ENCODE measurements at regions not wholly inside any gene's neighbourhood (a gene's known extent, or its start where the extent isn't known, plus 50 kb on each side); places are given as distances from the start of the nearest gene placed in this dataset.

DNA sequence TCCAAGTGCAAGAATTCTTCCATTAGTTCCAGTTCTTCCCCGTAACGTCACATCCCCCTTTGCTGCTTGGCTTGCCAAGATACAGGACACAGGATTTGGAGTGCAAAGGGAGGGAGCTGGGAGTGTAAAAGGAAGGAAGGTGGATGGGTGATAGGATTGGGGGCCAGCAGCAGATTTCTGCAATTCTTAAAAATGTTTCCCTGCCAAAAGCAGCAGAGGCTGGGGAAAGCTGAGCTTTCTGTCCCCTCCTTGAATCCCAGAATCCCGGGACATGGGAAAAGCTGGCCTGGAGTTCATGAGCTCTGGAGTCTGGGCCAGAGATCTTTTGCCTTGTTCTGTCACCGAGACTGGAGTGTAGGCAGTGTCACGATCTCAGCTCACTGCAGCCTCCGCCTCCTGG lies 60.0 kb upstream of the EPB41L1 start:
- no peak for DNase-seq
- Mint-ChIP-seq H3K4me3 (no peak overlapping the region), H3K36me3 (ENCODE audit: low read depth) (no peaks in the 10 kb centered on the region), H3K27ac (no peak overlapping the region), H3K9me3 (no peaks in the 10 kb centered on the region), H3K27me3 (ENCODE audit: low read depth) (peaks cover 35% of the 10 kb centered on the region), H3K4me1 (ENCODE audit: low read depth) (peaks cover 12% of the 10 kb centered on the region)
- CTCF ChIA-PET, result interaction anchor here (0.6 to 1.1 kb wide), 3 partner anchors 44 to 141 kb away, joined by 3 to 6 read pairs (median 3); partner anchors contain the start of gene SCAND1
- intact Hi-C loops (cut with micrococcal nuclease), result no loop called here

DNA sequence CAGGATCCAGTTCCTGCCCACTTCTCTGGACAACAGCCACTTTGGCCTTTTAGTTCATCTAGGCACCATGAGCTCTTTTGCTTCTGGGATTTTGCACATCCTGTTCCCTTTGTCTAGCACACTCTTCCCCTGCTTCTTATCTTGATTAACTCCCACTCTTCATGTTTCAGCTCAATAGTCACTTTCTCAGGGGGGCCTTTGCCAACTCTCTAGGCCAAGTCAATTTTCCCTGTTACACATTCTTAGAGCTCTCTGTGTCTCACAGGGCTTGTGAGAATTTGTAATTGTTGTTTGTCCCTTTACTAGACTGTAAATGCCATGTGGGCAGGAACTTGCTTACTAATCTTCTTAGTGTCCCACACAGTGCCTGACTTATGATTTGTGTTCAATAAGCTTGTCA lies 58.1 kb upstream of the EPB41L1 start:
- DNase-seq, result no peak
- no peaks in the 10 kb centered on the region for H3K36me3 Mint-ChIP-seq (ENCODE audit: low read depth)
- CTCF ChIA-PET, result interaction anchor here (0.6 kb wide), 1 partner anchor 410 kb away, joined by 3 read pairs; no protein-coding TSS in a partner anchor
- peaks cover 21% of the 10 kb centered on the region for H3K27me3 Mint-ChIP-seq (ENCODE audit: low read depth)
- intact Hi-C loops (cut with micrococcal nuclease), result no loop called here
- no peak overlapping the region for H3K4me3 Mint-ChIP-seq
- H3K9me3 Mint-ChIP-seq, result no peaks in the 10 kb centered on the region
- peaks cover 12% of the 10 kb centered on the region for H3K4me1 Mint-ChIP-seq (ENCODE audit: low read depth)
- H3K27ac Mint-ChIP-seq, result no peak overlapping the region

DNA sequence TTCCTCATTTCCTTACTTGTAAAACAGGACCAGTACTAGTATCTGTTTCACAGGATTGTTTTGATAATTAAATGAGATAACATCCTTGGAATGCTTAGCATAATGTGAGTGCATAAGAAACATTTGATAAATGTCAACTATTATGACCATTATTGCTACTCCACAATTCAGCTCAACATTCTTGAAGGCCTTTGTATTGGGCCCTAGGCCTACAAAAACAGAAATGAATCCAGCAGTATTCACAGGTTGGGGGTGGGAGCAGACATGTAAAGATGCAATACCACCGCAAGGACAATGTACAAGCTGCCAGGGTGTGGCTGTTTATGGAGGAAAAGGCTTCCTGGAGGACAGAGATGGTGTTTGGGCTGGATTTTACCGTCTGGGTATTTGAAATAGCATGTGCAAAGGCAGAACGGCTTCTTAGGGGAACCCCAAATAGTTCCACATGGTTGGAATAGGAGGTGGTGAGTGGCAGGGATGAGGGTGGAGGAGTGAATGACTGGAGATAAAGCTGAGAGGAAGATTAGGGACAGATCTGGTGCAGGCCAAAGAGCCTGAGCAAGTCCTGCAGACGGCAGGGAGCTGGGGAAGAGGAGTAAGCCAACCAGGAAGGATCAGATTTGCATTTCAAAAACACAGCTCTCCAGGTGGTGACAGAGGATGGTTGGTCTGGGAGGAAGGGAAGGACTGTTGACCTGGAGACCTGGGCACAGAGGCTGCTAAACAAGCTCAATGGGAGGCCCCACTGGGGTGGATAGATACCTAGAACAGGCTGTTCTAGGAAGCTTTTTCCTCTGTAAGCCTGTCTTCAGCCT lies 57.0 kb upstream of the EPB41L1 start:
- H3K4me3 Mint-ChIP-seq, result no peak overlapping the region

DNA sequence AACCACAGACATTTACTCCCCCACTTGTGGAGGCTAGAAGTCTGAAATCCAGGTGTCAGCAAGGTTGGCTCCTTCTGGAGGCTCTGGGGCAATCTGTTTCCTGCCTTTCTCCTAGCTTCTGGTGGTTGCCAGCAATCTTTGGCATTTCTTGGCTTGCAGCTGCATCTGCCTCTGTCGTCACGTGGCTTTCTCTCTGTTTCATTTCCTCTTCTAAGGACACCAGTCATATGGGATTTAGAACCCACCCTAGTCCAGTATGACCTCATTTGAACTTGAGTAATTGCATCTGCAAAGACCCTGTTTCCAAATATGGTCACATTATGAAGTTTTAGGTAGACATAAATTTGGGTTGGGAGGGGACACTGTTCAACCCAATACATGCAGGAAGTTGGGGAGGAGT lies 56.2 kb upstream of the EPB41L1 start:
- no peak overlapping the region for H3K27ac Mint-ChIP-seq
- no peak for DNase-seq
- peaks cover 10% of the 10 kb centered on the region for H3K27me3 Mint-ChIP-seq (ENCODE audit: low read depth)
- H3K36me3 Mint-ChIP-seq (ENCODE audit: low read depth), result no peaks in the 10 kb centered on the region
- H3K9me3 Mint-ChIP-seq, result no peaks in the 10 kb centered on the region
- H3K4me1 Mint-ChIP-seq (ENCODE audit: low read depth), result peaks cover 7% of the 10 kb centered on the region
- H3K4me3 Mint-ChIP-seq, result no peak overlapping the region
- CTCF ChIA-PET, result interaction anchor here (1.6 kb wide), 1 partner anchor 105 kb away, joined by 6 read pairs; no protein-coding TSS in a partner anchor
- intact Hi-C loops (cut with micrococcal nuclease), result no loop called here

More for the DNA sequence above, 57.0 kb upstream of the EPB41L1 start:
- Mint-ChIP-seq H3K27me3 (ENCODE audit: low read depth) (peaks cover 15% of the 10 kb centered on the region), H3K9me3 (no peaks in the 10 kb centered on the region), H3K4me1 (ENCODE audit: low read depth) (peaks cover 12% of the 10 kb centered on the region), H3K36me3 (ENCODE audit: low read depth) (no peaks in the 10 kb centered on the region), H3K27ac (no peak overlapping the region)
- intact Hi-C loops (cut with micrococcal nuclease), result no loop called here
- DNase-seq, result no peak
- CTCF ChIA-PET, result interaction anchor here (1.6 kb wide), 1 partner anchor 104 kb away, joined by 6 read pairs; no protein-coding TSS in a partner anchor

DNA sequence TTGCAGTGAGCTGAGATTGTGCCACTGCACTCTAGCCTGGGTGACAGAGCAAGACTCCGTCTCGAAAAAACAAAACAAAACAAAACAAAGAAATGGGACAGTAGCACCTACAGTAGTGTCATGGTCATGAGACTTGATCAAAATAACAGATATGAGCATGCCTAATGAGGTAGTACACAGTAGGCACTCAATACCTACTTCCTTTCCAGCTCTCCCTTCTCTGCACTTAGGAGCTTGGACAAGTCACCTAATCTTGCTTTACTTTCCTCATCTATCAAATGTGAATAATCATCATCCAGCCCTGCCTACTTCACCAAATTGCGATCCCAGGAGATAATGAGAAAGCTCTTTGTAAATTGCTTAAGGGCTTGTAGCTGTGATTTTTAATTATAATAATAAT lies 55.4 kb upstream of the EPB41L1 start:
- H3K4me3 Mint-ChIP-seq, result no peak overlapping the region
- intact Hi-C loops (cut with micrococcal nuclease), result no loop called here
- peaks cover 1% of the 10 kb centered on the region for H3K4me1 Mint-ChIP-seq (ENCODE audit: low read depth)
- CTCF ChIA-PET, result interaction anchor here (1.4 kb wide), 1 partner anchor 106 kb away, joined by 4 read pairs; no protein-coding TSS in a partner anchor
- H3K36me3 Mint-ChIP-seq (ENCODE audit: low read depth), result no peaks in the 10 kb centered on the region
- H3K27ac Mint-ChIP-seq, result no peak overlapping the region
- no peak for DNase-seq
- H3K9me3 Mint-ChIP-seq, result no peaks in the 10 kb centered on the region
- H3K27me3 Mint-ChIP-seq (ENCODE audit: low read depth), result peaks cover 3% of the 10 kb centered on the region

DNA sequence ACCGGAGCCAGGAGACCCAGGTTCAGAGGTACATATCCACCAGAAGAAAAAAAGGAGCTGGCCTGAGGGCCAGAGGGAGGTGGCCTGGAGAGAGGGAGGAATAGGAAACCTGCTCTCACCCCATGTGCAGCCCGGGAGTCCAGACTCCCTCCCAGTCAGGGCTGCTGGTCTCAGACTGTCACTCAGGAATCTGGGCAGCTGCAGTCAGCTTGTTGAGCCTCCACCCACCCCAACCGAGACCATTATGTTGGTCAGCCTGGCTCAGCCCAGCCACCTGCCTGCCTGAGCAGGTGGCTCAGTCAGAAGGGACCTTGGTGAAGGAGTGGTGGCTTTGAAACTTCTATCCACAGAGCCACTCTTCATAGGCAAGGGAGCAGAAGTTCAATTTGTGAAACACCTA lies 53.3 kb upstream of the EPB41L1 start:
- no peak overlapping the region for H3K4me3 Mint-ChIP-seq
- no peaks in the 10 kb centered on the region for H3K36me3 Mint-ChIP-seq (ENCODE audit: low read depth)
- H3K27me3 Mint-ChIP-seq (ENCODE audit: low read depth), result no peaks in the 10 kb centered on the region
- CTCF ChIA-PET, result interaction anchor here (0.7 to 1.5 kb wide), 2 partner anchors 12 kb away, joined by 3 read pairs; no protein-coding TSS in a partner anchor
- no peak overlapping the region for H3K27ac Mint-ChIP-seq
- no peaks in the 10 kb centered on the region for H3K4me1 Mint-ChIP-seq (ENCODE audit: low read depth)
- intact Hi-C loops (cut with micrococcal nuclease), result no loop called here
- no peak for DNase-seq
- H3K9me3 Mint-ChIP-seq, result no peaks in the 10 kb centered on the region

DNA sequence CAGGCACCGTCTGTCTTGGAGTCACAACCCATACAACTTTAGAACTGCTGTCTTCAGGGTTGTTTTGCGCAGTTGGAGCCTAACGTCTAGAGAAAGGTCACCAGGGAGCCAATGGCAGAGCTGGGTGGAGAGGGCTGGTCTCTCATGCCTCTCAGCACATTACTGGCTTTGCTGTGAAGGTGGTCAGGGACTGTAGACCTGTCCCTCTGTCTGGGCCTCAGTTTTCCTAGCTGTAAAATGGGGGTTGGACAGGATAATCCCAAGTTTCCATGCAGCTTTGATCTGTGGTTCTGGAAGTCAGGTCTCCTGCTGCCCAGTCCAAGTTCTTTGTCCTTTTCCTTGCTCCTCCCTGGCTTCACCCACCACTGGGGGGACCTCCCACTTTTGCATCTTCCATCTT lies 52.2 kb upstream of the EPB41L1 start:
- Mint-ChIP-seq H3K27me3 (ENCODE audit: low read depth) (no peaks in the 10 kb centered on the region), H3K4me3 (no peak overlapping the region), H3K36me3 (ENCODE audit: low read depth) (no peaks in the 10 kb centered on the region), H3K27ac (no peak overlapping the region), H3K9me3 (no peaks in the 10 kb centered on the region), H3K4me1 (ENCODE audit: low read depth) (no peaks in the 10 kb centered on the region)
- no peak for DNase-seq
- CTCF ChIA-PET, result interaction anchor here (1.1 kb wide), 1 partner anchor 109 kb away, joined by 3 read pairs; no protein-coding TSS in a partner anchor
- intact Hi-C loops (cut with micrococcal nuclease), result no loop called here

DNA sequence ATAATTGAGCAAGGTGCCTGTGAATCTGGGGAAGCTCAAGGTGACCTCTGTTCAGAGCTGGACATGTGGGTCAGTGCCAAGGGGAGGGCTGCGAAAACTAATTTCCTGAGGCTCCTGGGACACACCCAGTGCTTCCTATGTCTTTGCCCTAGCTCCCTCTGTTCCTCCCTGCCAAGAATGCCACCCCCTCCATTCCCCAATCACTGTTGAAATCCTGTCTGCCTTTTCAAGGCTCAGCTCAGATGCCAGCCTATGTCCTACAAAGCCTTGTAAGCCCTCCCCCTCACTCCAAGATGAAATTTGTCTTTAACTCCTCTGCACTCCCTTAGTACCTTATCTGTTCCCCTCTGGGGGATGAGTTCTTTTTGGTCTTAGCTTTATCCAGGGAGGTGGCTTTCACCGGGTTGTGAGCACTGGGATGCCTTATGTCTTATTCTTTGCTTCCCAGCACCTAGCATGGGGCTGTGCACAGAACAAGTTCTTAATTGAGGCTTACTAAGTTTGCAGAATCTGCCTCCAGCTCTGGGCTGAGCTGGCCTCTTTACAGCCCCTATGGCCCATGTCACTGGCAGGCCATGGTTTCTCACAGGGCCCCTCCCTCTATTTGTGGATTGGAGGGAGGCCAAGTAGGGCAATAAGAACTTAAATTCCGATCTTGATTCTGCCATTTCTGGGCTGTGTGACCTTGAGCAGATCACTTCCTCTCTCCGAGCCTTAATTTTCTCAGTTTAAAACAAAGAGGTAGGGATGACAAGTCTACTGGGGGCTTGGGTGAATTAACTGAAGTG lies 51.5 kb upstream of the EPB41L1 start:
- no peaks in the 10 kb centered on the region for H3K27me3 Mint-ChIP-seq (ENCODE audit: low read depth)
- H3K4me3 Mint-ChIP-seq, result no peak overlapping the region
- H3K4me1 Mint-ChIP-seq (ENCODE audit: low read depth), result no peaks in the 10 kb centered on the region
- H3K36me3 Mint-ChIP-seq (ENCODE audit: low read depth), result no peaks in the 10 kb centered on the region
- H3K9me3 Mint-ChIP-seq, result no peaks in the 10 kb centered on the region
- CTCF ChIA-PET, result interaction anchor here (1.1 kb wide), 1 partner anchor 110 kb away, joined by 3 read pairs; no protein-coding TSS in a partner anchor
- H3K27ac Mint-ChIP-seq, result no peak overlapping the region
- intact Hi-C loops (cut with micrococcal nuclease), result no loop called here
- no peak for DNase-seq

DNA sequence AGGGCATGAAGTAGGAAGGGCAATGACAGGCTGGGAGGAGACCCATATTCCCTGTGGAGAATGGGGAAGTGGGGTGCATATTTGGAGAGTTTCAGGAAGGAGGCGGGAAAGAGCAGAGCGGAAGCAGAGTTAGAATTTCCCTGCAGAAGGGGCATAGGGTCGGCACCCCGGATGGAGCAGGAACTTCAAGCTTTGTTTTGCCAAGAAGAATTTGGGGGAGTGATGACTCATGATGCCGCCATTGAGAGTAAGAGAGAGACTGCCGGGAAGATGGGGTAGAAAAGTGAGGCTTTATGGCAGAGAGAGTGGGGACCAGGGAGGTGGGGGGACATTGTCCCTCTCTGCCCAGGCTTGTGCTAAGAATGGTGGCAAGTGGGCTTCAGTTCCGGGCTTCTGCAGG lies 50.3 kb upstream of the EPB41L1 start:
- intact Hi-C loops (cut with micrococcal nuclease), result no loop called here
- Mint-ChIP-seq H3K4me1 (ENCODE audit: low read depth) (no peaks in the 10 kb centered on the region), H3K27ac (no peak overlapping the region), H3K4me3 (no peak overlapping the region), H3K27me3 (ENCODE audit: low read depth) (no peaks in the 10 kb centered on the region), H3K36me3 (ENCODE audit: low read depth) (no peaks in the 10 kb centered on the region), H3K9me3 (no peaks in the 10 kb centered on the region)
- CTCF ChIA-PET, result no interaction called here
- DNase-seq, result no peak

Measured in activated naive CD4-positive, alpha-beta T cell treated with anti-CD3 and anti-CD28 coated beads for 36 hours (primary cell).